ENCODE measurements at regions not wholly inside any gene's neighbourhood (a gene's known extent, or its start where the extent isn't known, plus 50 kb on each side); places are given as distances from the start of the nearest gene placed in this dataset.

DNA sequence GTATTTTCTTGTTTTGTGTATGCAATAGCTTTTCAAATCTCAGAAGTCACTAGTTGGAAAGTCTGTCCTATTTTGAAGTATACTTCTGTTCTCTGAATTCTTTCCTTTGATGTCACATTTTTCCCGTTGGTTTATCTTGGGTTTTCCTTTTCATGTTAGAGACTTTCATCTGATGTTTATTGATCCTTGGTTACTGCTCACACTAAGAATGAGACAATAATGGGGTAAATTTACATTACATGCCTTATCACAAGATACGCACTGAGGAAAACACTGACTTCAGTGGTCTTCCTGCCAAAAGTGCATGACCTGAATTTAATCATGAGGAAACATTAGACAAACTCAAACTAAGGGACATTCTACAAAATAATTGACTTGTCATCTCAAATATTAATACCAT lies 63.5 kb upstream of the C1GALT1 start:
- DNase-seq (ENCODE audit: low read depth), result no peak

DNA sequence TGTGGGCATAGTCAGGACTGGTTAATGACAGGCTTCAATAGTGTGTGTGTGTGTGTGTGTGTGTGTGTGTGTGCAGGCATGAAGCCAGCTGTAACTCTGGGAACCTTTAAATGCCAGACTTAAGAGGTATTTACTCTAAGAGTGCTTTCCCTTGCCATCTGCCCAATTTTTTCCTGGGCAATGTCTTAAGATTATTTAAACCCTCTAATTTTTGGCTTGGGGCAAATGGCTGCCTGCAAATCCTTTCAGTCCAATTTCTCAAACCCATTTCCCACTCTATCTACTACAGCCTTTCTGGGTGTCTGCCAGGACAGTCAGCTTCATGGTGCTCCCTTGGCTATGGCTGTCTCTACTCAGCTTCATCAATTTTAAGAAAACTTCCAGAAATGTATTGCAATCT lies 62.6 kb upstream of the C1GALT1 start:
- no peak for DNase-seq (ENCODE audit: low read depth)

DNA sequence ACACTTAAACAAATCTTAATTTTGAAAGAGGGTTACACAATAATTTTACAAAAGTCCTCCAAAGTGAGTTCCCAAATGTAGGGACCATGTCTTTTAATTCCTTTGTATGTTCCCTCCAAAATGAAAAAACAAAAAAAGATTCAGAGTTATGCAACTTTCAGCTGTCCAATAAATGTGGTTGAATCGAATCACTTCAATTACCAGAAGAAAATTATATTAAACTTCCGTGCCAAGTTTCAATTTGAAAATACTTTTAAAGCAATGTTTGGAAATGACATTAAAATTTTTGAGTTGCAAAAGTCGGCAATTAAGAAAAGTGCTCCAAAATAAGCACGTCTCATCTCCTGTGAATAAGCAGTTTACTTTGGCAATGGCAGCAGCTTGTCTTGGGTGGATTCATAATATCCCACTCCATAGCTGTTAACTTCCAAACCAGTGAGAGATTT lies 60.3 kb upstream of the C1GALT1 start:
- DNase-seq (ENCODE audit: low read depth), result no peak

DNA sequence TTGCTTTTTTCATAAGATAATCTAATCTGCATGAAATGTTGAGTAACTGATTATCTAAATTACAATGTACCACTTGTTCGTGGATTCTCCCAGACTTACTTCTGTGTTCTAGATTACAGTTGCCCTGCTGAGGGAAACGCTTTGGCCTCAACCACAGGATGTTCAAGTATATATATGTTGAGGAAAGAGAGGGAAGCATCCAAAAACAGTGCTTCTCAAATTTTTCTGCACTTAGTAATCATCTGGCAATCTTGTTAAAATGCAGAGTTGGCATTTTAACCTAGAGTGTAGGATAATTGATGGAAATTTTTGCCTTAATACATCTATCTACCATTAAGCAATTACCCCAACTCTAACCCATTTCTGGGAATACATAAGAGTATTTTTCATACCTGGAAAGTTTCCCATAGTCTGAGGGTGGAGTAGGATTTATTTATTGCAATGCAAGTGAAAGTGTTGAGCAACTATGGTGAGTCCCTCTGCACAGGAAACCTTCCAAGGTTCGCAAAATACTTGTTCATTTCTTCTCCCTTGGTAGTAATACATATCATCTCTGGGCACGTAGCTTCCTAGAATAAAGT lies 59.6 kb upstream of the C1GALT1 start:
- DNase-seq (ENCODE audit: low read depth), result no peak

DNA sequence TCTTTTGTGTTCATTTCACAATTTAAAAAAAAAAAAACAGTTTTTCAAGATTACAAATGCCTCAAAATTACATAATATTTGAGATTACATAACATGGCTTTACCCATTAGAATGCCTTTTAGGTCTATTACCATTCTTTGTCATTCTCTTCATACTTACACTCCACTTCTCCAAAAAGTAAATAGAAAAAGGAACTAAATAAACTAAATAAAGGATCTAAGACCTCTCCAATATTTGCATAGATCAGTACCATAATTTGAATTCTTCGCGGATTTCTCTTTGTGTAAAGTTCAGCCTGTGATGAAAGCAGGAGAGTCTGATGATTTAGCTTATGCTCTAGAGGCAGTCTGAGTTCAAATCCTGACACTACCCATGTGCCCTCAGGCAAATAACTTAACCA lies 56.4 kb upstream of the C1GALT1 start:
- DNase-seq (ENCODE audit: low read depth), result no peak

DNA sequence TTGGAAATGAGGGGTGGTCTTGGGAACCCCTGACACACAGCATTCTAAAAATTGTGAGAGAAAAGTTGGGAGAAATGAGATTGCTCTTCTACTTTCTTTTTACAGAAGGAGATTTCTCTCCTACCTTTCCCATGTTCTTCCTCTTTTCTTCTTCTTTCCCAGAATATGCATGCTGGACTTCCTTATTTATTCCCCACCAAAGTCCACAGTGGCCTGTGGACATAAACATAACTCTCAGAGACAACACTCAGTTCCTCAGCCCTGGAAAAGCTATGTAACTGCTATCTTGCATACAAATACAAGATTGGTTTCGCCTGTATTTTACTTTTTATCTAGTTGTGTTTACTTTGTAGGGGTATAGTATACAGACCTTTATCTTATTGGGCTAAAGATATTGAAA lies 54.6 kb upstream of the C1GALT1 start:
- DNase-seq (ENCODE audit: low read depth), result no peak

DNA sequence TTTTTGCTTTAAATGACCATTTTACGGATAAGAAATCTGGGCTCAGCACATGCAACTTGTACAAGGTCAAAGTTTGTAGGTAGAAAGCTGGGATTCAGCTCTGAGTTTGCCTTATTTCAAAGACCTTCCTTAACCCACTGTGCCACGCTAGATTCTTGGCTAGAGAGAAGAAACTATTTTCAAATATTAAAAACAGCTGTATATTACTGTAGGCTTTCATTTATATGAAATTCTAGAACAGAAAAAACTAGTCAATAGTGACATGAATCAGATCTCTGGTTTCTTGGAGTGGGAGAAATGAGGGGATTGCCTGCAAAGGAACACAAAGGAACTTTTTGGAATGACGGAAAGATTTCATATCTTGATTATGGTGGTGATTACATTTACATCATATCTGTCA lies 53.0 kb upstream of the C1GALT1 start:
- no peak for DNase-seq (ENCODE audit: low read depth)

DNA sequence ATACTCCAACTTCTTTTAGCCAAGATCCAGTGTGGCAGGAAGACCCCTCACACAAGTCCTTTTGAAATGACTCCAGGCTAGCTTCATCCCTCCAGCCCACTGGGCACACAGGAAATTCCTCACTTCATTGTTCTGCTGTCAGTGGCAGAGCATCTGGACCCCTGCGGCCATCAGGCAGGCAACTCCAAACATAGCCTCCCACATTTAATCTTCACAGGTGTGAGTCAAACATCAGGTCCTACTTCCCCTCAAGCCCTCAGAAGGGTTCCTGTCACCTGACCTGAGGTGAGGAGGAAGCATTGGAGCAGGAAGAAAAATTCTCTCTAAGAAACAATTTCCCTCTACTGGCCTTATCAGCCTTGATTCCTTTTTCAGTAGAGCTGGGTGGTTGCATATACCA lies 51.1 kb upstream of the C1GALT1 start:
- DNase-seq (ENCODE audit: low read depth), result no peak
